ENCODE measurements at regions not wholly inside any gene's neighbourhood (a gene's known extent, or its start where the extent isn't known, plus 50 kb on each side); places are given as distances from the start of the nearest gene placed in this dataset.
"Not testable (repeated sequence)": the region's sequence is repeated elsewhere in the genome, so short reads cannot be mapped to it uniquely, and the experiment has no call there.

GRCh38 chr5:124530916-124531315 lies 215.5 kb downstream of the ZNF608 start:
- TF ChIP-seq CREB5 (CRISPR knock-in tag; IDR thresholded peaks at IDR 0.05; ENCODE audit: low read depth) (no peak), GLIS3 (CRISPR knock-in tag; IDR thresholded peaks at IDR 0.05) (no peak), BACH2 (CRISPR knock-in tag; IDR thresholded peaks at IDR 0.05; ENCODE audit: borderline replicate concordance) (no peak), CSDC2 (CRISPR knock-in tag; IDR thresholded peaks at IDR 0.05) (no peak), TCF4 (CRISPR knock-in tag; IDR thresholded peaks at IDR 0.05; ENCODE audit: borderline replicate concordance) (no peak)
- no peak for ATAC-seq

GRCh38 chr5:124528838-124529237 lies 217.6 kb downstream of the ZNF608 start:
- no peak for ATAC-seq
- TF ChIP-seq ZNF70 (CRISPR knock-in tag; IDR thresholded peaks at IDR 0.05) (no peak), OSR1 (CRISPR knock-in tag; IDR thresholded peaks at IDR 0.05) (no peak), CSRNP3 (CRISPR knock-in tag; IDR thresholded peaks at IDR 0.05) (no peak), PPARA (CRISPR knock-in tag; IDR thresholded peaks at IDR 0.05; ENCODE audit: borderline replicate concordance) (no peak), TSHZ2 (CRISPR knock-in tag; IDR thresholded peaks at IDR 0.05) (no peak), ZC3H10 (CRISPR knock-in tag; IDR thresholded peaks at IDR 0.05) (no peak), ISL1 (CRISPR knock-in tag; IDR thresholded peaks at IDR 0.05) (no peak), TCF4 (CRISPR knock-in tag; IDR thresholded peaks at IDR 0.05; ENCODE audit: borderline replicate concordance) (no peak), ARNTL (CRISPR knock-in tag; IDR thresholded peaks at IDR 0.05; ENCODE audit: borderline replicate concordance, low read depth) (no peak), ESRRG (CRISPR knock-in tag; IDR thresholded peaks at IDR 0.05) (no peak), ZNF565 (CRISPR knock-in tag; conservative IDR thresholded peaks at IDR 0.05; ENCODE audit: low read depth) (no peak), ZFP3 (CRISPR knock-in tag; IDR thresholded peaks at IDR 0.05) (no peak), TOX (CRISPR knock-in tag; IDR thresholded peaks at IDR 0.05; ENCODE audit: borderline replicate concordance) (no peak), POU6F1 (CRISPR knock-in tag; IDR thresholded peaks at IDR 0.05; ENCODE audit: borderline replicate concordance, low read depth) (no peak), GLIS3 (CRISPR knock-in tag; IDR thresholded peaks at IDR 0.05) (no peak), ZNF8 (CRISPR knock-in tag; IDR thresholded peaks at IDR 0.05) (no peak), SNAI2 (CRISPR knock-in tag; IDR thresholded peaks at IDR 0.05) (no peak)

GRCh38 chr5:124527220-124527991 lies 219.0 kb downstream of the ZNF608 start:
- ATAC-seq, result peak; percentile 16; the same call in 1 of the 3 replicates
- no peak for TF ChIP-seq TSHZ2 (CRISPR knock-in tag; IDR thresholded peaks at IDR 0.05)
- no peak for TF ChIP-seq PATZ1 (CRISPR knock-in tag; IDR thresholded peaks at IDR 0.05; ENCODE audit: borderline replicate concordance)

GRCh38 chr5:124526079-124526478 lies 220.4 kb downstream of the ZNF608 start:
- not testable (repeated sequence) for ATAC-seq
